OCI-LY1 (cell line): ENCODE measurements at regions not wholly inside any gene's neighbourhood (a gene's known extent, or its start where the extent isn't known, plus 50 kb on each side); places are given as distances from the start of the nearest gene placed in this dataset.

Experiments
- H2AFZ ChIP-seq: fragments of 200-600 bp; sonication (generic), shearing (Covaris generic); 2 replicates; pipeline ENCODE4 v1.6.0; 2014; ENCODE audit warnings: antibody characterized with exemption, mild to moderate bottlenecking, low read length
- H3F3A ChIP-seq: fragments of 200-600 bp; sonication (generic), shearing (Covaris generic); 2 replicates; pipeline ENCODE4 v1.6.0; 2014; ENCODE audit warnings: mild to moderate bottlenecking, antibody characterized with exemption, low read length, moderate library complexity; ENCODE audit not compliant: insufficient read depth
- H3K27ac ChIP-seq: fragments of 200-600 bp; sonication (generic); 2 replicates; pipeline ENCODE4 v1.5.1; 2014; ENCODE audit warnings: low read length, mixed run types, mild to moderate bottlenecking, low read depth; ENCODE audit not compliant: poor library complexity, severe bottlenecking
- H3K27me3 ChIP-seq: fragments of 200-600 bp; sonication (generic); 2 replicates; pipeline ENCODE4 v1.6.0; 2014; ENCODE audit warnings: antibody characterized with exemption, mild to moderate bottlenecking, low read length, moderate library complexity; ENCODE audit not compliant: insufficient read depth
- H3K36me3 ChIP-seq: fragments of 200-600 bp; sonication (generic); 2 replicates; pipeline ENCODE4 v1.6.1; 2014; ENCODE audit warnings: mild to moderate bottlenecking, antibody characterized with exemption, low read length, moderate library complexity, mixed read lengths; ENCODE audit not compliant: insufficient read depth
- H3K4me1 ChIP-seq: fragments of 200-600 bp; sonication (generic); 2 replicates; pipeline ENCODE4 v1.5.1; 2014; ENCODE audit warnings: mild to moderate bottlenecking, low read length, moderate library complexity; ENCODE audit not compliant: insufficient read depth, severe bottlenecking
- H3K4me2 ChIP-seq: fragments of 200-600 bp; sonication (generic), shearing (Covaris generic); 2 replicates; pipeline ENCODE4 v1.6.1; 2014; ENCODE audit warnings: low read length
- H3K4me3 ChIP-seq: fragments of 200-600 bp; sonication (generic); 2 replicates; pipeline ENCODE4 v1.5.1; 2014; ENCODE audit warnings: low read length, low read depth, mild to moderate bottlenecking, mixed read lengths; ENCODE audit not compliant: poor library complexity, severe bottlenecking
- H3K79me2 ChIP-seq: fragments of 200-600 bp; shearing (Covaris generic); 2 replicates; pipeline ENCODE4 v1.6.1; 2016; ENCODE audit warnings: mixed run types, low read length, mixed read lengths; ENCODE audit not compliant: insufficient read depth
- H3K9ac ChIP-seq: fragments of 200-600 bp; sonication (generic), shearing (Covaris generic); 2 replicates; pipeline ENCODE4 v1.6.1; 2014; ENCODE audit warnings: mild to moderate bottlenecking, low read length, mixed read lengths
- H3K9me2 ChIP-seq: fragments of 200-600 bp; sonication (generic), shearing (Covaris generic); 2 replicates; pipeline ENCODE4 v1.6.1; 2014; ENCODE audit warnings: low read depth, mild to moderate bottlenecking, low read length, mixed read lengths
- H3K9me3 ChIP-seq: fragments of 200-600 bp; shearing (Covaris generic); 2 replicates; pipeline ENCODE4 v1.6.1; 2014; ENCODE audit warnings: low read length, mixed read lengths
- H4K20me1 ChIP-seq: fragments of 200-600 bp; sonication (generic), shearing (Covaris generic); 2 replicates; pipeline ENCODE4 v1.6.0; 2016; ENCODE audit warnings: mild to moderate bottlenecking, low read length; ENCODE audit not compliant: insufficient read depth
- CTCF ChIP-seq: fragments of 200-600 bp; sonication (generic), shearing (Covaris generic); IDR thresholded peaks from 2 replicates; pipeline ENCODE4 v1.5.1; 2017; ENCODE audit warnings: mild to moderate bottlenecking, antibody characterized with exemption, low read length, moderate library complexity, mixed read lengths
- EZH2 ChIP-seq: fragments of 200-600 bp; sonication (generic), shearing (Covaris generic); IDR thresholded peaks from 2 replicates; pipeline ENCODE4 v1.8.0; 2017; ENCODE audit warnings: borderline replicate concordance, mixed run types, mild to moderate bottlenecking, antibody characterized with exemption, low read length, moderate library complexity, mixed read lengths

GRCh38 chr9:126114850-126115460 is 211.7 kb upstream of the MVB12B start:
- Histone ChIP-seq H3K9me3 (no peaks in the 10 kb centered on the region), H3K9ac (no peak overlapping the region), H3K79me2 (no peaks in the 10 kb centered on the region), H3K4me3 (no peak overlapping the region), H3K4me1 (no peaks in the 10 kb centered on the region), H3F3A (no peaks in the 10 kb centered on the region), H3K9me2 (no peaks in the 10 kb centered on the region), H4K20me1 (no peaks in the 10 kb centered on the region), H3K27me3 (no peaks in the 10 kb centered on the region), H3K4me2 (no peak overlapping the region), H3K36me3 (no peaks in the 10 kb centered on the region), H2AFZ (no peak overlapping the region), H3K27ac (no peak overlapping the region)
- TF ChIP-seq EZH2 (no peak), CTCF (no peak)

- Histone ChIP-seq H3K4me2 (no peak overlapping the region), H3K9me3 (no peaks in the 10 kb centered on the region), H3K9me2 (no peaks in the 10 kb centered on the region), H3K27me3 (no peaks in the 10 kb centered on the region), H3K36me3 (no peaks in the 10 kb centered on the region), H3K79me2 (no peaks in the 10 kb centered on the region), H2AFZ (no peak overlapping the region), H3F3A (no peaks in the 10 kb centered on the region), H4K20me1 (no peaks in the 10 kb centered on the region), H3K9ac (no peak overlapping the region), H3K4me3 (no peak overlapping the region), H3K27ac (no peak overlapping the region), H3K4me1 (no peaks in the 10 kb centered on the region)
- TF ChIP-seq EZH2, result no peak
- no peak for TF ChIP-seq CTCF
These were observed 210.1 kb upstream of the MVB12B start for GRCh38 chr9:126116351-126117157.

GRCh38 chr9:126117158-126117425 is 209.5 kb upstream of the MVB12B start:
- no peak overlapping the region for H3K27ac ChIP-seq
- H3K9ac ChIP-seq, result no peak overlapping the region
- H3K4me1 ChIP-seq, result no peaks in the 10 kb centered on the region
- no peaks in the 10 kb centered on the region for H3K9me2 ChIP-seq
- no peak overlapping the region for H2AFZ ChIP-seq
- H3K4me3 ChIP-seq, result no peak overlapping the region
- 0 out of 2 replicates have a peak, but pooled peaks cover 1% of the 10 kb centered on the region for H3K27me3 ChIP-seq
- no peaks in the 10 kb centered on the region for H3F3A ChIP-seq
- H3K36me3 ChIP-seq, result no peaks in the 10 kb centered on the region
- H3K79me2 ChIP-seq, result no peaks in the 10 kb centered on the region
- TF ChIP-seq EZH2, result no peak
- TF ChIP-seq CTCF, result no peak
- no peaks in the 10 kb centered on the region for H4K20me1 ChIP-seq
- no peak overlapping the region for H3K4me2 ChIP-seq
- H3K9me3 ChIP-seq, result no peaks in the 10 kb centered on the region
